ENCODE measurements at regions not wholly inside any gene's neighbourhood (a gene's known extent, or its start where the extent isn't known, plus 50 kb on each side); places are given as distances from the start of the nearest gene placed in this dataset.

- Histone ChIP-seq H3K36me3 (replicated peaks in 1 of 2; ENCODE audit: control insufficient read depth in 1 of 2, insufficient read depth in 2 of 2, low read length in 2 of 2) (no peaks in the 10 kb centered on the region), H3K4me2 (replicated peaks; ENCODE audit: extremely low read depth, low read length, poor library complexity, severe bottlenecking) (no peak overlapping the region), H3K27me3 (ENCODE audit: control insufficient read depth in 2 of 2, insufficient read depth in 2 of 2, low read length in 2 of 2) (no peaks in the 10 kb centered on the region), H3K9me3 (replicated peaks in 1 of 2; ENCODE audit: control insufficient read depth in 1 of 2, insufficient read depth in 1 of 2, low read length in 2 of 2) (no peaks in the 10 kb centered on the region), H4K20me1 (ENCODE audit: insufficient read depth, low read length) (no peaks in the 10 kb centered on the region), H3K4me1 (ENCODE audit: control insufficient read depth in 1 of 2, insufficient read depth in 2 of 2, low read length in 2 of 2) (no peaks in the 10 kb centered on the region), H3K27ac (ENCODE audit: low read depth in 1 of 2, low read length in 2 of 2) (no peak overlapping the region), H2AFZ (ENCODE audit: insufficient read depth, low read depth, low read length, poor library complexity, severe bottlenecking) (no peak overlapping the region), H3K79me2 (ENCODE audit: insufficient read depth, low read length) (no peaks in the 10 kb centered on the region), H3K9ac (ENCODE audit: insufficient read depth, low read length, poor library complexity, severe bottlenecking) (no peak overlapping the region), H3K4me3 (replicated peaks in 1 of 3; ENCODE audit: low read depth in 2 of 3, low read length in 3 of 3) (no peak overlapping the region)
- H3K9me3 Mint-ChIP-seq, result peaks cover 0 to 3% (median 0%) of the 10 kb centered on the region in 7 donors
- H3K36me3 Mint-ChIP-seq, result no peaks in the 10 kb centered on the region
- H3K4me3 Mint-ChIP-seq, result no peak overlapping the region
- peaks cover 6 to 12% (median 8%) of the 10 kb centered on the region in 3 donors for H3K27me3 Mint-ChIP-seq (ENCODE audit: low read depth in 3 of 3)
- 73% methylated on average over 5 of the region's 6 CpGs for WGBS (ENCODE audit: insufficient coverage)
- intact Hi-C loops (cut with micrococcal nuclease), result no loop called here
- TF ChIP-seq CTCF (IDR thresholded peaks at IDR 0.05), result no peak
- no peak for DNase-seq
- H3K4me1 Mint-ChIP-seq, result no peaks in the 10 kb centered on the region
- H3K27ac Mint-ChIP-seq, result no peak overlapping the region
Measured at GRCh38 chr1:50347933-50348332, 75.3 kb downstream of the DMRTA2 start.

- Histone ChIP-seq H3K27me3 (ENCODE audit: control insufficient read depth in 2 of 2, insufficient read depth in 2 of 2, low read length in 2 of 2) (no peaks in the 10 kb centered on the region), H3K36me3 (replicated peaks in 1 of 2; ENCODE audit: control insufficient read depth in 1 of 2, insufficient read depth in 2 of 2, low read length in 2 of 2) (no peaks in the 10 kb centered on the region), H4K20me1 (ENCODE audit: insufficient read depth, low read length) (no peaks in the 10 kb centered on the region), H3K27ac (ENCODE audit: low read depth in 1 of 2, low read length in 2 of 2) (no peak overlapping the region), H3K9ac (ENCODE audit: insufficient read depth, low read length, poor library complexity, severe bottlenecking) (no peak overlapping the region), H3K4me1 (ENCODE audit: control insufficient read depth in 1 of 2, insufficient read depth in 2 of 2, low read length in 2 of 2) (no peaks in the 10 kb centered on the region), H3K4me3 (replicated peaks in 1 of 3; ENCODE audit: low read depth in 2 of 3, low read length in 3 of 3) (no peak overlapping the region), H3K4me2 (replicated peaks; ENCODE audit: extremely low read depth, low read length, poor library complexity, severe bottlenecking) (no peak overlapping the region), H3K79me2 (ENCODE audit: insufficient read depth, low read length) (no peaks in the 10 kb centered on the region), H2AFZ (ENCODE audit: insufficient read depth, low read depth, low read length, poor library complexity, severe bottlenecking) (no peak overlapping the region), H3K9me3 (replicated peaks in 1 of 2; ENCODE audit: control insufficient read depth in 1 of 2, insufficient read depth in 1 of 2, low read length in 2 of 2) (no peaks in the 10 kb centered on the region)
- Mint-ChIP-seq H3K27me3 (ENCODE audit: low read depth in 3 of 3) (peaks cover 7 to 12% (median 8%) of the 10 kb centered on the region in 3 donors), H3K9me3 (peaks cover 0 to 3% (median 0%) of the 10 kb centered on the region in 7 donors), H3K27ac (no peak overlapping the region), H3K36me3 (no peaks in the 10 kb centered on the region), H3K4me3 (no peak overlapping the region), H3K4me1 (no peaks in the 10 kb centered on the region)
- WGBS (ENCODE audit: insufficient coverage), result 0% methylated on average over 2 of the region's 7 CpGs
- DNase-seq, result no peak
- intact Hi-C loops (cut with micrococcal nuclease), result no loop called here
- no peak for TF ChIP-seq CTCF (IDR thresholded peaks at IDR 0.05)
Measured at GRCh38 chr1:50346621-50347020, 76.6 kb downstream of the DMRTA2 start.

All from CD14-positive monocyte (primary cell).